GM04503 (cell line): ENCODE measurements at regions not wholly inside any gene's neighbourhood (a gene's known extent, or its start where the extent isn't known, plus 50 kb on each side); places are given as distances from the start of the nearest gene placed in this dataset.

ENCODE experiments used
- DNase-seq: peaks from one replicate; pipeline ENCODE4 v3.0.0-alpha.2; 2012; ENCODE audit warnings: low read depth

DNA sequence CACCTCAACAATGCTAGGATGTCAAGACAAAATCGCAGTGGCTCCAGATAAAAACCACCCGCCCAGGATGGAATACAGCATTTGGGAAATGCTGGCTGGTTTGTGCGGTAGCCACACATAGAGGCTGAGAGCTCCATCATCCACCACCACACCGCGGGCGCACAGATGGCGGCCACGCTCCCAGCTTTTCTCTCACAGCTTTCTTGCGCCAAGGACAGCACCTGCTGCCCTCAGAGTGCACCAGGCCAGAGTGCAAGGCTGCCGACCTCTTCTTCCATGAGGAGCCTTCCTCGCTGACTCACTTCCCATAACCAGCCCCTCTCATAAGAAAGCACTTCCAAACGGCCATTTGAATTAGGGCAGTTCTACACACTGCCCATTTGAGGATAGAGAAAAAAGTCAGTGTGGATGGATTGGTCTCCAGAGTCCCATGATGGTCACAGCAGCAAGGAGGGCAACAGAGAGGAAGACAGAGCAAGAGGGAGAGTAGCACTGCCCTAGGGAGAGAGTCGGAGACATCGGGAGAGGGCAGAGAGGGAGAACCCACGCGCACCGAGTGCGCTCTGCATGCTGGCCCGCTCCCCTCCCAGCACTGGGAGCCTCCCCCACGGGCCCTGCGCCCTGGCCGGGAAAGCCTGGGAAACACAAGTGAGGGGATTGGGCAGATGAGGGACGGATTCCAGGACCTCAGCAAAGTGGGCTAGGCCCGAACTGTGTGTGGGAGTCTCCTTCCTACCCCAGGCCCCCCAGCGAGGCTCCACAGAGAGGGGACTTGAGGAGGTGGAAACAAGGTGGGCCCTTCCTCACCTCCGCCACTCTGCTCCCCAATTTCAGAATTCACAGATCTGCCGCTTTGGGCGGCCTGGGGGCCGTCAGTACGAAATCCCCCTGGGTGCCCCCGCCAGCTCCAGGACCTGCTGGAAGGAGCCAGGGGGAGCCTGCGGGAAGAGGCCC is 156.9 kb downstream of the USP12 start:
- no peak for DNase-seq

GRCh38 chr13:27012482-27013197 is 159.0 kb downstream of the USP12 start:
- peak; percentile 57 for DNase-seq

GRCh38 chr13:27011661-27012060 is 159.9 kb downstream of the USP12 start:
- no peak for DNase-seq

DNA sequence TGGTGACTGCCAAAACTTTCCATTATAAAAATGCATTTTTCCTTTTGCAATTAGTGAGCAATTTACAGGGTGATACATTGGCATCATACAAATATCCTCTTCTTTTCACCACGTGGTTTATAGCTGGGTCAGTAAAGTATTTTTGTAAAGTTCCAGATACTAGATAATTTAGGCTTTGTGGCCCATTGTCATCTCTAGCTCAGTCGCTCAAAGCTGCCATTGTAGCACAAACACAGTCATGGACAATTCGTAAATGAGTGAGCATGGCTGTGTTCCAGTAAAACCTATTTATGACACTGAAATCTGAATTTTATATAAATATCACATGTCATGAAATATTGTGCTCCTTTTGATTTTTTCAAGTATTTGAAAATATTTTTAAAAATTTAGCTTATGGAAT is 162.9 kb downstream of the USP12 start:
- DNase-seq, result no peak

DNA sequence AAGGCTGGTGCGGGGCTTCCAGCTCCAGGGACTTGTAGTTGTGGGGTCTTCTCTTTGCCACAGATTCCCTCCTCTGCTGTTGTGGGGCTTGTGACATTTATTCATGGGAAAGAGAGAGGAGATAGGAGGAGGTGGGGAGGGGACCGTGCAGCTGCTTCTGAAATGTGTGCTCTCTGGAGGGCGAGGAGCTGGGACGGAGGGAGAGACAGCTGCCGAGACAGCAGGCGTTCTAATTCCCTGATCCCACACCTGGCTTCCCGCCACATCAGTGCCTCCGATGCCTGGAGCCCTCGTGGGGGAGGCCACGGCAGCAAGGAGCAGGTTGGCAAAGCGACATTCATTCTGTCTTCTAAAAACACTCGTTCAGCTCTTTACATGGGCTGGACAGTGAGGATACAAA is 164.4 kb downstream of the USP12 start:
- DNase-seq, result no peak

GRCh38 chr13:27006519-27007161 is 165.0 kb downstream of the USP12 start:
- no peak for DNase-seq

- no peak for DNase-seq
These were observed 165.6 kb downstream of the USP12 start for GRCh38 chr13:27005976-27006518.

- no peak for DNase-seq
These were observed 166.1 kb downstream of the USP12 start for GRCh38 chr13:27005556-27005955.

DNA sequence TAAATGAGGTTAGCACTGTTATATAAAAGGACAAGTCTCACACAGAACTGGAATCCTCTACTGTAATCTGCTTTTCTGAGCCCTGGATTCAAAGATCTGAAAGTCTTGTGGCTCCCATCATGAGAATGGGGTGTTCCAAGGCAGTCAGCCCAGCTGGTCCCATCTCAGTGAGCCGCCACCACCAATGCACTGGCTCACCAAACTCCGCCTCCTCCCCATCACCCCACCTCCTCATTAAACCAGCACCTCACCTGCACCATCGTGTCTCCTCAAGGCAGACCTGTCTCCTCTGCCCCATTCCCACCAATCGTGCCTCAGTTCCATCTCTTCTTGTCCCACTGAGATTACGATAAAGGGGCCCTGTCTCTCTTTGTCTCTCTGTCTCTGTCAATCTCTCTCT is 166.7 kb downstream of the USP12 start:
- no peak for DNase-seq

DNA sequence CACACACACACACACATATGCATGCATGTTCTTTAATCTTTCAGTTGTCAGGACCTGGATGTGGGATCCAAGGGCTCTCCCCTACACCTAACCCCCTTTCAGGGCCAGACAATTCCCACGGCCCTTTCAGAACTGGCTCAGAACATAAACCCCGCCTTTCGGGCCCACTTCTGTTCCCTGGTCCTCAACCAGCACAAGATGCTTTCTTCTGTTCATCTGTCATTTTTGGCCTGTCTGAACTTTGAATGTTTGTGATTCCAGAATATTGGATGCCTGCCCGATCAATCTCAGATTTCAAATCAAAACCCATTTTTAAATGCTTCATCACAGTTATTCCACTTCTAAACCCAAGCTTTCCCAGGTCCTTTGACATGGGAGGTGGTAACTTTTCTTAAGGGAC is 167.3 kb downstream of the USP12 start:
- DNase-seq, result no peak

DNA sequence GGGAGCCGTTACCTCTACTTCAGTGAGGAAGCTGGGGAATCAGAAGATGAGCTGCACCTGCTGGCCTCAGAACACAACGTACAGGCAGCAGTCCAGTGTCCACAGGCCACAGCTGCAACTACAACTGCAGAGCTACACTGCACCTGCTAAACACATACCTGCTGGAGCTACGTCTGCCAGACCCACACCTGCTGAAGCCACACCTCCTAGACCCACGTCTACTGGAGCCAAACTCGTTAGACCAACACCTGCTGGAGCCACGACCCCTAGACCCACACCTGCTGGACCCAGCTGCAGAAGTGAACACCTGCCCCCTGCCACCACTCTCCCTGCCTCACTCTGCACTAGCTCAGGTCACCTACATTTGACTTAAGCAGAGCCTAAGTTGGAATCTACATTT is 169.9 kb downstream of the USP12 start:
- no peak for DNase-seq

DNA sequence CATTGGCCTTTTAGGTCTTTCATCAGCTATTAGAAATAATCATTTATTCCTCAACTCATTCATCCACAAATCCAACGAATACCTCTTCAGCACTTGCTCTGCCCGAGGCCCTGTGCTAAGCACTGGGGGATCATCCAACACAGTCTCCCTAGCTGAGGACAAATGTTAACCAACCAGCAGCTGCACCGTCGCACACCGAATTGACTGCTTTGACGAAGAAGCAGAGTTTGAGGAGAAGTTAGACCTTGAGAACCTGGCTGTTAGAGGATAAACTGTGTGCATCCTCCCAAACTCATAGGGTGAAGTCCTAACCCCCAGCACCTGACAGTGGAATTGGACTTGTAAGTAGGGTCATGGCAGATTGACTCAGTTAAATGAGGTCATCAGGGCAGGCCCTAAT is 170.9 kb downstream of the USP12 start:
- no peak for DNase-seq

- DNase-seq, result no peak
These were observed 172.1 kb downstream of the USP12 start for GRCh38 chr13:26999499-26999898.

- no peak for DNase-seq
These were observed 173.3 kb downstream of the USP12 start for GRCh38 chr13:26998292-26998691.

DNA sequence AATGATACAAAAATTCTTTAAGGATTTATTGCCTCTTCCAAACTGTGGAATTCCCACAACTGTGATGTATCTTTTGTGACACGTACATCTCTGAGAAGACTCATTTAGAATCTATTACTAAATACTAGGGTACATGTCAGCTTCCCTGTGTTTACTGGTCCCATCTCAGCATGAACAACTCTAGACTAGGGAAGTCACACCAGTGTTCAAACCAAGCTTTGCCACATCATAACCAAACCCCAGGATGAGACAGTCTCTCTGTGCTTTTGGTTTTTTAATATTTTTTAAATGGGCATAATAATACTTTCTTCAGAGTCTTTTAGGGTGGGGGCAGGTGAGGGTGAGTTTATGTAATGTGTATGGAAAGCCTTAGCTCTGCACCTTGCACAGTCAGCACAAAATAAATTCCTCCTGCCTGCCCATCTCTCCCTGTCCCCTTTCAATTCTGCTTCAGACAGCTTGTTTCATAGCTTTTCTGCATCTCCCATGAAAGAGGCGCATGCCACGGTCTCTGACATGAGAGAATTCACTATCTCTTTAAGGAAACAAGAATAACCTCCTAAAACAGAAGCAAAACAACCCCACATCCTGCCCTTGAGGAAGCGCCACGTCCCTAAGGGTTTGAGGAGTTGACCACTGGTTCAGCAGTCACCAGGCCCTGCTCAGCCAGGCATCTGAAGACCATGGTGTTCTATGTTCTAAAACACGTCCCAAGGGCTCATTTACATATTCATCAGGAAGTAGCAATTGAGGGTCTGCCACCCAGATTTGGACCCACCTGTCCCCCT is 174.5 kb downstream of the USP12 start:
- no peak for DNase-seq

GRCh38 chr13:26995159-26995558 is 176.5 kb downstream of the USP12 start:
- DNase-seq, result no peak

- DNase-seq, result no peak
These were observed 177.8 kb downstream of the USP12 start for GRCh38 chr13:26993780-26994179.

DNA sequence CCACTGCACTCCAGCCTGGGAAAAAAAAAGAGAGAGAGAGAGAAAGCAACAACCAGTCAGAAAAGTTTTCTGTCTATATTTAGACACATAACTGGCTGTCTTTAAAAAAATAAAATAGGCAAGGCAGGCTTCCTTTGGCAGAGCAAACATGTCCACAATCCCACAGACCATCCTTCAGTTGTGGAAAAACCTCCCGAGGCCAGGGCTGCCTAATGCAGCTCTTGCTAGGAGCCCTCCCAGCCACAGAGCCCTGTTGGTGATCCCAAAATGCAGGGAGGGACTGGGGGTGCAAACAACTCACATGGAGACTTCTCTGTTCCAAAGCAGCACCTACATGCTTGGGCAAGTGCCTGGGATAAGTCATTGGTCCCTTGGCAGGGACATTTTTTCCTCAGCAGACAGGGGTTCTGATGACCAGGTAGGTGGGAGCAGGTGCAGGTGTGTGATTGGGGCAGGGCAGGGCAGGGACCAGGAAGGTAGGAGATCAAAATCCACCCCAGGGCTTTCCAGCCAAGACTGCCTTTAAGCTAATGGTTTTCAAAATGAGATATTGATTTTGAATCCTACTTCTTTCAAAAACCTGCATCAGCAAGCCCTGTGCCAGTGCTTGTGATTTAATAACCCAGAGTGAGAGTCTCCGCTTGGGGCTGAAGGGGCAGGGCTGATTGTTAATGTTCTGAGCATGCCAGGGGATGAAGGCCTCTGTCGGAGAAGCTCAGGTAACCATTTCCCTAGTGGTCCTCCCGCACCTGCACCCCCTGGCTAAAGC is 178.5 kb downstream of the USP12 start:
- no peak for DNase-seq

DNA sequence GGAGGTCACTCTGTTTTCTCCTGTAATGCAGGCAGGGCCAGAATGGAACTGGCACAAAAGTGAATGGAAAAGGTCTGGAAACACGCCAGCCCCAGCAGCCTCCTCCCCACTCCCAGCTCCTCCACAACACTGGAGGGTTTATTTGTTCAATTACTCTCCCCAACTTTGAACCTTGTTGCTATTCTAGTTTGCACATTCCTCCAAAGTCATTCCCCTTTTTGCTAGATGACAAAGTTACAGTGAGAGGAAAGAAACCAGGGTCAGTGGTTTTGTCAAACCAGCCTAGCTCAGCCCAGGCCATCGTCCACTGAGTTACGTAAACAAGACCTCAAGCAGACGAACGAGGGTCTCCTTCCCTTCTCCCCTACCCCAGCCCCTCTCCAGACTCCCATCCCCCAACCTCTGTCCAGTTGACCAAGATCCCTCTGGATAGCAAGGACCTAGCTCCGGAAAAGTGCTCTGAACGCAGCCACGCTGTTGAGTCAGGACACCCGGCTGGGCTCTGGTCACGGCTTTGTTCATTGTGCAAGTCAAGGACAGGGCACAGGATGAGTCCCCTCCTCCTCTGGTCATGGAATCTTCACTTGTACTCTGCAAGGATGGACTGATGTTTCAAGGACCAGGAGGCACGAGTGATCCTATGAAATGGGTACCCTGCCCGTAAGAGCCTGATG is 180.0 kb downstream of the USP12 start:
- no peak for DNase-seq

DNA sequence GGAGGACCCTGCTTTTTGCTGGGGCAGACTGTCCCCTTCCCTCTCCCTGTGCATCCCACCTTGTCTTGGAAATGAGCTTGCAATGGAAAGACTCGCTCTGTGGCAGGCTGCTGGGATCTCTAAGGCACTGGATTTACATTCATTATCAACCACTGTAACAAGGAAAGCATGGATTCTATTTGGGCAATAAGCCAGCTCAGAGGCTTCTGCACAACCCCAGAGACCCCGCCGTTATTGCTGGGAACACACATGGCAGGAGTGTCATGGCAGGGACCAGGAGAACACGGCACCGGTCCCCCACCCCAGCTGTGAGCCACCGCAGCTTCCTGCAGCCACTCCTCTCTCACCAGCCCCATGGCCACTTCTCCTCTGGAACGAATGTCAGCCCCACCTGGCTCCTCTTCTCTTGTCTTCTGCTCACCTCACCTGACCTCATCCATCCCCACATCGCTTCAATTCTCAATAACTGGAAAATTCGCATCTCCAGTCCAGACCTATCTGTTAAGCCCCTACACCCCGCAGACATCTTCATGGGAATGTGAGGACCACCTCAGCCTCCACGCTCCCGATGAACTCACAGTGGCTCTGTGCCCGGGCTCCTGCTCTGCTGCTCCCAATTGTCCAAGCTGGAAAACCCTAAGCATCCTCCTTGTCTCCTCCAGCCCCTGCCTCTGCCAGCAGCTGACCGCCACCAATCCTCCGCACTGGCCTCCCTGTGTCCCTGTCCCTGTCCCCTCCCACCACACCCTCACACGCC is 181.5 kb downstream of the USP12 start:
- DNase-seq, result no peak
